ENCODE measurements at regions not wholly inside any gene's neighbourhood (a gene's known extent, or its start where the extent isn't known, plus 50 kb on each side); places are given as distances from the start of the nearest gene placed in this dataset.

DNA sequence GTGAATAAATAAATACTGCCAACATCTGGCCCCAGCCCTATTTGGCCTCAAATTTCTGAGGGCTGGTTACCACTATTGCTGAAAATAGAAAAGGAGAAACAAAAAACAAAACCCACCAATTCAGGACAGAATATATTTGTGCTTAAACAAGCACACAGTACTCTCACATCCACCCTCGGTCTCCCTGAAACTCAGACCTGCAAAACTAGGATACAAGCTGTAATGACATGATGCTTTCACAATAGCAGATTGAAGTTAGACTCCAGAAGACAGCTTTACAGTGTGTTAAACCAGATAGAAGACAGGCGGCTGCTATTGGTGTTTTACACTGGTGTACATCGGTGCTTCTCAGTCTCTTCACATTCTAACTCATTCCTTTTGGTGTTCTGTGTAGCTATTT, 214.9 kb upstream of the DMRT1 start:
- Mint-ChIP-seq H3K27ac (ENCODE audit: low read depth) (no peak overlapping the region), H3K36me3 (ENCODE audit: insufficient read depth) (no peaks in the 10 kb centered on the region)

GRCh38 chr9:627336-627970, 214.0 kb upstream of the DMRT1 start:
- H3K4me1 Mint-ChIP-seq = peaks cover 6% of the 10 kb centered on the region
- H3K27ac Mint-ChIP-seq (ENCODE audit: low read depth) = no peak overlapping the region
- H3K4me3 Mint-ChIP-seq = no peak overlapping the region
- peaks cover 23% of the 10 kb centered on the region for H3K27me3 Mint-ChIP-seq
- H3K9me3 Mint-ChIP-seq = no peaks in the 10 kb centered on the region
- ATAC-seq (replicated peaks; ENCODE audit: extremely low read depth, poor library complexity, severe bottlenecking) (no peak), DNase-seq (ENCODE audit: low spot score in 2 of 2) (no peak)
- no peaks in the 10 kb centered on the region for H3K36me3 Mint-ChIP-seq (ENCODE audit: insufficient read depth)

More for the DNA sequence above, 214.9 kb upstream of the DMRT1 start:
- H3K27me3 Mint-ChIP-seq = peaks cover 32% of the 10 kb centered on the region
- no peak for DNase-seq (ENCODE audit: low spot score in 2 of 2)
- peaks cover 3% of the 10 kb centered on the region for H3K4me1 Mint-ChIP-seq
- no peaks in the 10 kb centered on the region for H3K9me3 Mint-ChIP-seq
- no peak overlapping the region for H3K4me3 Mint-ChIP-seq
- no peak for ATAC-seq (replicated peaks; ENCODE audit: extremely low read depth, poor library complexity, severe bottlenecking)

GRCh38 chr9:629146-629545, 212.4 kb upstream of the DMRT1 start:
- ATAC-seq (replicated peaks; ENCODE audit: extremely low read depth, poor library complexity, severe bottlenecking) (no peak), DNase-seq (ENCODE audit: low spot score in 2 of 2) (no peak)
- H3K9me3 Mint-ChIP-seq = no peaks in the 10 kb centered on the region
- no peak overlapping the region for H3K27ac Mint-ChIP-seq (ENCODE audit: low read depth)
- no peak overlapping the region for H3K4me3 Mint-ChIP-seq
- peaks cover 6% of the 10 kb centered on the region for H3K4me1 Mint-ChIP-seq
- no peaks in the 10 kb centered on the region for H3K36me3 Mint-ChIP-seq (ENCODE audit: insufficient read depth)
- peaks cover 13% of the 10 kb centered on the region for H3K27me3 Mint-ChIP-seq

GRCh38 chr9:630817-631216, 210.7 kb upstream of the DMRT1 start:
- Mint-ChIP-seq H3K9me3 (no peaks in the 10 kb centered on the region), H3K36me3 (ENCODE audit: insufficient read depth) (no peaks in the 10 kb centered on the region), H3K4me3 (no peak overlapping the region), H3K4me1 (peaks cover 6% of the 10 kb centered on the region), H3K27me3 (peaks cover 13% of the 10 kb centered on the region), H3K27ac (ENCODE audit: low read depth) (no peak overlapping the region)
- ATAC-seq (replicated peaks; ENCODE audit: extremely low read depth, poor library complexity, severe bottlenecking) (no peak), DNase-seq (ENCODE audit: low spot score in 2 of 2) (no peak)

- Mint-ChIP-seq H3K27me3 (peaks cover 13% of the 10 kb centered on the region), H3K27ac (ENCODE audit: low read depth) (no peak overlapping the region), H3K36me3 (ENCODE audit: insufficient read depth) (no peaks in the 10 kb centered on the region), H3K4me3 (no peak overlapping the region), H3K4me1 (peaks cover 6% of the 10 kb centered on the region), H3K9me3 (no peaks in the 10 kb centered on the region)
- no peak for DNase-seq (ENCODE audit: low spot score in 2 of 2)
- no peak for ATAC-seq (replicated peaks; ENCODE audit: extremely low read depth, poor library complexity, severe bottlenecking)
Observed at GRCh38 chr9:631596-631995, 209.9 kb upstream of the DMRT1 start.

DNA sequence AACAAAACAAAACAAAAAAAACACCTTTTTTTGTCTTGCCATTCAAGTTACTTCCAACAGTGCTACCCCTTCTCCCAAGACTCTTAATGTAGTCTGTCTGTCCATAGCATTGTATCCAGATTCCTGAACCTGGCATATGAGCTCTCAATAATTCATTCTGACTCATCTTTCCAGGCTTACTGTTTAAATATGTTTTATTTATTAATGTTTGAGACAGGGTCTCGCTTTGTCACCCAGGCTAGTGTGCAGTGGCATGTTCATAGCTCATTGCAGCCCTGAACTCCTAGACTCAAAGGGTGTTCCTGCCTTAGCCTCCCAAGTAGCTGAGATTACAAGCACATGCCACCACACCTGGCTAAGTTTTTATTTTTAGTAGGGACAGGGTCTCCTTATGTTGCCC, 208.0 kb upstream of the DMRT1 start:
- no peak for ATAC-seq (replicated peaks; ENCODE audit: extremely low read depth, poor library complexity, severe bottlenecking)
- Mint-ChIP-seq H3K36me3 (ENCODE audit: insufficient read depth) (no peaks in the 10 kb centered on the region), H3K4me3 (no peak overlapping the region), H3K27ac (ENCODE audit: low read depth) (no peak overlapping the region), H3K27me3 (no peaks in the 10 kb centered on the region), H3K9me3 (no peaks in the 10 kb centered on the region), H3K4me1 (peaks cover 6% of the 10 kb centered on the region)
- DNase-seq (ENCODE audit: low spot score in 2 of 2) = no peak

GRCh38 chr9:636931-637591, 204.4 kb upstream of the DMRT1 start:
- Mint-ChIP-seq H3K4me1 (no peaks in the 10 kb centered on the region), H3K27ac (ENCODE audit: low read depth) (no peak overlapping the region), H3K27me3 (no peaks in the 10 kb centered on the region), H3K4me3 (no peak overlapping the region), H3K9me3 (no peaks in the 10 kb centered on the region), H3K36me3 (ENCODE audit: insufficient read depth) (peaks cover 2% of the 10 kb centered on the region)
- no peak for ATAC-seq (replicated peaks; ENCODE audit: extremely low read depth, poor library complexity, severe bottlenecking)
- no peak for DNase-seq (ENCODE audit: low spot score in 2 of 2)

DNA sequence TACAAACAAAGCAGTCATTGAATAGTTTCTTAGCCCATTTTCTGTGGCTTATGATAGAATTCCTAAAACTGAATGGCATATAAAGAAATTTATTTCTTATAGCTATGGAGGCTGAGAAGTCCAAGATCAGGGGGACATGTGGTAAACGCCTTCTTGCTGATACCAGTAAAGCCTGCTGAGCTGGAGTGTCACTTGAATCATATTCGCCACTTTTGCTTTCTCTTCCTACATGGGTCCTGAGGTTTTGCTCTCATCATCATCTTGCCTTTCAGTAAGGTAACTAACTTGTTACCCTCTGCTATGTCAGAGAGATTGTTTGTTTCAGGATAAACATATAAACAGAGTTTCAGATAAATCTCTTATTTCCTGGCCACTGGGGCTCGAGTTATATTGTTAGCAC, 203.3 kb upstream of the DMRT1 start:
- ATAC-seq (replicated peaks; ENCODE audit: extremely low read depth, poor library complexity, severe bottlenecking) (no peak), DNase-seq (ENCODE audit: low spot score in 2 of 2) (no peak)
- H3K4me3 Mint-ChIP-seq = no peak overlapping the region
- no peak overlapping the region for H3K27ac Mint-ChIP-seq (ENCODE audit: low read depth)
- peaks cover 2% of the 10 kb centered on the region for H3K36me3 Mint-ChIP-seq (ENCODE audit: insufficient read depth)
- H3K27me3 Mint-ChIP-seq = no peaks in the 10 kb centered on the region
- no peaks in the 10 kb centered on the region for H3K9me3 Mint-ChIP-seq
- H3K4me1 Mint-ChIP-seq = no peaks in the 10 kb centered on the region

GRCh38 chr9:642014-642413, 199.5 kb upstream of the DMRT1 start:
- H3K27me3 Mint-ChIP-seq = no peaks in the 10 kb centered on the region
- H3K27ac Mint-ChIP-seq (ENCODE audit: low read depth) = no peak overlapping the region
- peaks cover 2% of the 10 kb centered on the region for H3K36me3 Mint-ChIP-seq (ENCODE audit: insufficient read depth)
- H3K4me3 Mint-ChIP-seq = no peak overlapping the region
- H3K9me3 Mint-ChIP-seq = no peaks in the 10 kb centered on the region
- no peak for DNase-seq (ENCODE audit: low spot score in 2 of 2)
- no peaks in the 10 kb centered on the region for H3K4me1 Mint-ChIP-seq
- no peak for ATAC-seq (replicated peaks; ENCODE audit: extremely low read depth, poor library complexity, severe bottlenecking)

GRCh38 chr9:643966-644365, 197.5 kb upstream of the DMRT1 start:
- no peak overlapping the region for H3K4me3 Mint-ChIP-seq
- no peaks in the 10 kb centered on the region for H3K4me1 Mint-ChIP-seq
- H3K36me3 Mint-ChIP-seq (ENCODE audit: insufficient read depth) = peaks cover 2% of the 10 kb centered on the region
- no peaks in the 10 kb centered on the region for H3K27me3 Mint-ChIP-seq
- DNase-seq (ENCODE audit: low spot score in 2 of 2) (no peak), ATAC-seq (replicated peaks; ENCODE audit: extremely low read depth, poor library complexity, severe bottlenecking) (no peak)
- H3K9me3 Mint-ChIP-seq = no peaks in the 10 kb centered on the region
- no peak overlapping the region for H3K27ac Mint-ChIP-seq (ENCODE audit: low read depth)

DNA sequence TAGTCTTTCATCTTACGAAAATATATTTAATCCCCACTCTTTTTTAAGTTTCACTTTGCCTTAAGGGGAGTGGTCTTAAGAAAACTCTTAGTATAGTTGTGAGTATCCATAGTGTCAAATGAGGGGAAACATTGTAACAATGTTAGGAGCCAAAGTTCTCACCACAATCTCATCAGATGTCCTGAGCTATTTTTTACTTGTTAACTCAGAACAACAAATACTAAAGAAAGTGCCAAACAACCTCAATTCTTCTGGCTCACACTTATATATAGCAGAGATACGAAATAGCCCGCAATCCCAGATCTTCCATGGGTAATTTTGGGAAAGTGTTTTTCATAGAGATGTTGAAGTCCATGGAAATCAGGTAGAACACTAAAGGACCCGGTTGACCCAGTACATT, 194.0 kb upstream of the DMRT1 start:
- Mint-ChIP-seq H3K27ac (ENCODE audit: low read depth) (no peak overlapping the region), H3K36me3 (ENCODE audit: insufficient read depth) (no peaks in the 10 kb centered on the region), H3K4me1 (peaks cover 14% of the 10 kb centered on the region), H3K4me3 (no peak overlapping the region), H3K9me3 (no peaks in the 10 kb centered on the region), H3K27me3 (no peaks in the 10 kb centered on the region)
- ATAC-seq (replicated peaks; ENCODE audit: extremely low read depth, poor library complexity, severe bottlenecking) (no peak), DNase-seq (ENCODE audit: low spot score in 2 of 2) (no peak)

DNA sequence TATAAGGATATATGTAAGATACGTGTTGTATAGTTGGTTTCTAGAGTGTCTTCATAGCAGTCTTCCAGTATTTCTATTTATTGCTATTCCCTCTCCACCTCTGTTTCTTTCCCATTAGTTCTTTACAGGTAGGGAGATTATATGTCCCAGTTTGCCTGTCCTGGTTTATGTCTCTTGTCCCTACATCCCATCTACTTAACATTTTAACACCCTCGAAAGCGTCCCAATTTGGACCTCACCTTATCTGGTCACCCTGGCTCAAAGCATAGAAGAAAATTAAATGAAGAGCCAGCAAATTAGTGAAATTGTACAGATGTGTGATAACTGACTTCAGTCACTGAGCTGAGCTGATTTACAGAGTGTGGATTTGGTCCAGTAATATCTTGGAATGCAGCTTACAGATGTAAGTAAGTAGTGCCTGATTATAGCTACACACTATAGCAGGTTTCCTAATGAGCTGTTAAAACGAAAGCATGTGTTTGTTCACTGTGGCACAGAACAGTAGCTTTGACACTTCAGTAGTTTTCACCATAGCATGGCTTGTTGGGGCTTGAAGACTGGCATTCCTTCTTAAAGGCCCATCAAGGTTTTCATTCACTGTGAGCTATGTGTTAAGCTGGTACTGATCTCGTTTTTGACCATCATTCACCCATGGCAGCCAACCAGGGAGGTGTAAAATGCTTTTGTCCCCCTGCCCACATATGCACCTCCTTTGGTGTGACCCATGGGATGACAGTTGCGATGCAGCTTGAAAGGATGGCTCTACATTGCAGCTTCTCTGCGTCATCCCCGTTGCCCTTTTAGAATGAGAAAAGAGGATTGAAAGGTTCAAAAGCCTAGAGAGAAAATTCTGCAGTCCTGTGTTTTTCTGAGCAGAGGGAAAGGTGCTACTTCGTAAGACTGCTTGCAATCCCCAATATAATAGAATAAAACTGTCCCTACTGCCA, 192.1 kb upstream of the DMRT1 start:
- Mint-ChIP-seq H3K4me3 (peak overlapping the region; percentile 60), H3K27ac (ENCODE audit: low read depth) (peak overlapping the region; percentile 68), H3K4me1 (peaks cover 14% of the 10 kb centered on the region), H3K36me3 (ENCODE audit: insufficient read depth) (no peaks in the 10 kb centered on the region), H3K9me3 (no peaks in the 10 kb centered on the region), H3K27me3 (no peaks in the 10 kb centered on the region)
- DNase-seq (ENCODE audit: low spot score in 2 of 2) = no peak
- ATAC-seq (replicated peaks; ENCODE audit: extremely low read depth, poor library complexity, severe bottlenecking) = no peak

DNA sequence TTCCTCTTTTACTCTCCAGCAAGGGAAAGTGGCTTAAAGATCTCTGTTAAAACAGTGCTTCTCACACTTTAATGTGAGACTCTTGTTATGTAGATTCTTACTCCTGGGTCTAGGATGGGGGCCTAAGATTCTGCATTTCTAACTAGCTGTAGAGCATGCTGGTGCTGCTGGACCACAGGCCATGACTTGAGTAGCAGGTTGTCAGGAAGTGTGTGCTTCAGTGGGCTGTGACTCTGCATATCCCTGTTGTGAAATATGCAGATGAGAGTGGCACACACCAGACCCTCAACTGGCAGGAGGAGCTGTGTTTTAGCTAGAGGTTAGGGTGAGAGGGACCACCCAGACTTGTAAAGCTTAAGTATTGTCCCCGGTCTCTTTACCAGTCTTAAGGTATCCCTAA, 191.1 kb upstream of the DMRT1 start:
- no peaks in the 10 kb centered on the region for H3K27me3 Mint-ChIP-seq

More for the DNA sequence above, 191.1 kb upstream of the DMRT1 start:
- peaks cover 14% of the 10 kb centered on the region for H3K4me1 Mint-ChIP-seq
- ATAC-seq (replicated peaks; ENCODE audit: extremely low read depth, poor library complexity, severe bottlenecking) = peak; percentile 36
- DNase-seq (ENCODE audit: low spot score in 2 of 2) = no peak
- peak overlapping the region; percentile 68 for H3K27ac Mint-ChIP-seq (ENCODE audit: low read depth)
- H3K36me3 Mint-ChIP-seq (ENCODE audit: insufficient read depth) = no peaks in the 10 kb centered on the region
- H3K4me3 Mint-ChIP-seq = peak overlapping the region; percentile 60
- no peaks in the 10 kb centered on the region for H3K9me3 Mint-ChIP-seq
